CD4-positive, alpha-beta T cell treated with Interleukin-4 for 4 hours (primary cell): ENCODE measurements at regions not wholly inside any gene's neighbourhood (a gene's known extent, or its start where the extent isn't known, plus 50 kb on each side); places are given as distances from the start of the nearest gene placed in this dataset.

Experiments used
- DNase-seq: peaks from one replicate; pipeline ENCODE4 v3.0.0-alpha.2; 2020

DNA sequence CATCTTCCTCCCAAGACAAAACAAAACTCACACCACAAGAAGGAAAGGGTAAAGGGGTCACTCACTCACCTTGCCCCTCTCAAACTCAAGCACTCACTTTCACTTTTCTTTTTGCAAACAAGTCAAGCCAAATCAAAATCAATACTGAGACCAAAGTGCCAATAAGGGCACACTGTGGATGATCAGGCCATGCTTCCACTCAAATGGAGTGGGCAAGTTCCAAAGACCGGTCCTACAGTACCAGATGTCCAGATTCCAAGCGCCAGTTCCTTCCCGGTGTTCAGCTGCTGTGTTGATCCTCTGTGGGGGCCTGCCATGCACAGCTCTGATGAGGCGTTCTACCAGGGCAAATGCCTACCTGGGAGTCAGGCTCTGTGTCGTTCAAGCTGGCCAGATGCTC, 162.6 kb upstream of the GRIK2 start:
- DNase-seq, result no peak

DNA sequence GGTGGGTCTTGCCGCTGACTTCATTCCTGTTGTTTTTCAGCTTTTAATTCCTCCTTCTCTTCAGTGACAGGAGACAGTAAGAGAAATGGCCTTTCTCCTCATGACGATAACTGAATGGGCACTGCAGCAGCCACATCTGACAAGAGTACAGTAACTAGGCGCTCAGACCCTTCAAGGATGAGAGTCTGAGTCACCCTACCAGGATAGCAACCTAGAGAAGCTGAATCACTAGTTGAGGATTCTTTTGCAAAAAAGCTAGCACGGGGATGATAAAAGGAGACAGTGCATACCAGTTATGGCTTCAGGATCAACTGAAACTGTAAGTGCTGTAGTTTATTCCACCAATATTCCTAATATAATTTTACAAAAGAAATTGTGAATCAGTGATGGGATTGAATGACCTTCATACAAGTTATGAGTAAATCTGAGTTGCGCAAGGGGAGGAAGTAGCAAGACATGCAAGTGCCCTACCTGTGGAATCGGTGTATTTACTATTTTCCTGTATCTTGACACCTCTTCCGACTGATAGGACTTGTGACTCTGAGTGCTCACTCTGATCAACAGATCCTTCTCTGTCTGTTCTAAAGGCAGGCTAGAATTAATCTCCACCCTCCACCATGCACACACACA, 161.8 kb upstream of the GRIK2 start:
- DNase-seq, result no peak

DNA sequence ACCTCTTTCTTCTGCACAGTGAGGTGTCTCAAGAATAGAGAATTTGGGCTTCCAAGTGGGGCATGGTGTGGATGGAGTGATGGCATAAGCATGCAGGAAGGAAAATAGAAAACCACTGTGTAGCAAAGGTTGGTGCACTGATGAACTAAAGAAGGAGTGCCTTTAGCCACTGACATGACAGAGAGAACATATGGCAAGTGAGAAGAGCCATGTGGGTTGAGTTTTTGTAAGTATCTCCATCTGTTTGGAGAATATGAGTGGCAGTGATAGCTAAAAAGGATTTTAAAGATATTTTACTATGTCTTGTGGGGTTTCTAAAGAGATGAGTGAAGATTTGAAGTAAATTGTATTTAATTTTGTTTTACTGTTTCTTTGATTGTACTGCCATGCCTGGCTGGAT, 160.5 kb upstream of the GRIK2 start:
- no peak for DNase-seq

DNA sequence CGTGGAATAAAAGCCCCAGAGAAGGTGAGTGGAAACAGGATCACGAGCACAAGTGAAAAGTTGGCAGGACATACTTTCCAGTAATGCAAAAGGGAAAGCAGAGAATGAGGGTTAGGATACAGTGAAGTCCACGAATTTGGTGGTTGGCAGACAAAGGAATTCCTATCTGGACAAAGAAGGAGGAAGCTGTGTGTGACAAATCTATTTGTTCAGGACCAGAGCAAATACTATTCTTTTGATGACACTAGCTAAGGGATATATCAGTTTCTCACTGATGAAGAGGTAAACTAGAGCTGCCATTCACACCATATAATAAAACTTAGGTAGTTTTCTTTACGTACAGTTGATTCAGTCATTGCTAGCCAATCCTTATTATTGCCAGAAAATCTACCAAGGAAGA, 156.8 kb upstream of the GRIK2 start:
- DNase-seq, result no peak

DNA sequence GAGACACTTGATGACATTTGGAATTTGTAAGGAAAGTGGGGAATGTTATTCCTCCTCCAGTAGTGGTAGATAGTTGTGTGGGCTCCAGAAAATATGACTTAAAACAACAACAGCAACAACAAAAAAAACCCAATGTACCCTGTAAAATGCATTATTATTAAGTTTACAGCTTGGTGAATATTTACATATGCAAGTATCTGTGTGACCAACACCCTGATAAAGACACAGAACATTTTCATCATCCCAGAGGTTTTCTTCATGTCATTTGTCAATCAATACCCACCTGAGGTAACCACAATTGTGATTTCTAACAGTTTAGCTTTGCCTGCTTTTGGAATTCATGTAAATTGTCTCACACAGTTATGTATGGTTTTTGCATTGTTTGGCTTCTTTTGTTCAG, 152.1 kb upstream of the GRIK2 start:
- no peak for DNase-seq

DNA sequence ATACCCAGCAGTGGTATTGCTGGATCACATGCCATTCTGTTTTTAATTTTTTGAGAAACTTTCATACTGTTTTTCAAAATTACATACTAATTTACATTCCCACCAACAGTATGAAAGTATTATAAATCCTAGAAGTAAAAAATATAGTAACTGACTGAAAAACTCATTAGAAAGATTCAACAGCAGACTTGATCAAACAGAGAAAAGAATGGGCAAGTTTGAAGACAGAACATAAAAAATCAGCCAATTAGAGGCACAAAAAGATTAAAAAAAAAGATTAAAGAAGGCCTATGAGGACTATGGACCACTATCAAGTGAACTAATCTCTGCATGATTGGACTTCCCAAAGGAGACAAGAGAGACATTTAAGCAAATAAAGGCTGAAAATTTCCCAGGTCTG, 144.0 kb upstream of the GRIK2 start:
- DNase-seq, result no peak

DNA sequence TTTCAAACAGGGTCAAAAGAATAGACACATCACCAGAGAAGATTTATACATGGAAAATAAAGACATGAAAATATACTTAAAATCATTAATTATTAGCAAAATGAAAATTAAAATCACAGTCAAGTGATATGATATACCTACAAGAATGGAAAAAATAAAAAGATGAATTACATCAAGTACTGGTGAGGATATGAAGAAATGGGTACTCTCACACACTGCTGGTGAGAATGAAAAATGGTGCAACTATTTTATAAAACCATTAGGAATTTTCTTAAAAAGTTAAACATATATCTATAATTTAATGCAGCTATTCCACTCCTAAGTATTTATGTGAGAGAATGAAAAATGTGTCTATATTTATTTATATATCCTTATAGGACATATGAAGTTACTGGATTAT, 136.3 kb upstream of the GRIK2 start:
- DNase-seq, result no peak

DNA sequence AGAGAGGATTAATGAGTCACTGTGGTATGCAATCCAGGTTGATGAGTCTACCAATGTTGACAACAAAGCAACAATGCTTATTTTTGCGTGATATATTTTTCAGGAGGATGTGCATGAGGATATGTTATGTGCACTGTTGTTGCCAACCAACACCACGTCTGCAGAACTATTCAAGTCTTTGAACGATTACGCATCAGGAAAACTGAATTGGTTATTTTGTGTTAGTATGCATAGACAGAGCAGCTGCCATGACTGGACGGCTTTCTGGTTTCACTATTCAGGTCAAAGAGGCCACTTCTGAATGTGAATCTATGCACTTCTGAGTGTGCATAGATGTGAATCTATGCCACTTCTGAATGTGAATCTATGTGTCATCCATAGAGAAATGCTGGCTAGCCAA, 134.0 kb upstream of the GRIK2 start:
- no peak for DNase-seq

DNA sequence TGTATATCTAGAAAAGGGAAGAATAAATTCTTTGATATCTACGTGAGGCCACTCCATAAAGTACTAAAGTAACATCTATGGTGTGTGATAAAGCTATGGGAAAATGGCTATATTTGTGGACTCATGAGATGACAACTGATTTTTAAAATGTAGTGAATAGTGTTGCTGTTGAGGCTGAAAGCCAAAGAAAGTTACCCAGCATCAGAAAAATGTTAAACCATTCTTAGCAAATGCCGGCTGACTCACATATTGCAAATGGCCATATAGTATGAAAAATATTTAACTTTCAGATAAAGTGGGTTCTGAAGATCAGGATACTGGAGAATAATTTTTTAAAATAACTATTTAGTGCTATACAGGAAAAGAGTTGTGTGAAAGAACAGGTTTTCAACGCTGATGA, 129.9 kb upstream of the GRIK2 start:
- DNase-seq, result no peak

DNA sequence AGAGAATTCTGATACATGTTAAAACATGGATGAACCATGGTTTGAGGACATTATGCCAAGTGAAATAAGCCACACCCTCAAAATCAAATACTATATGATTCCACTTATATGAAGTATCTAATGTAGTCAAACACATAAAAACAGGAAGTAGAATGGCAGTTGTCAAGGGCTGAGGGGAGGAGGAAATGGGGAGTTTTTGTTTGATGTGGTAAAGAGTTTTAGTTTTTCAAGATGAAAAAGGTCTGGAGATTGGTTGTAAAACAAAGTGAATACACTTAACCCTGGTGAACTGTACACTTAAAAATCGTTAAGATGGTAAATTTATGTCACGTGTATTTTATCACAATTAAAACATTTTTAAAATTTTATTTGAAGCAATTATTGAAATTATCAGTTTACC, 127.4 kb upstream of the GRIK2 start:
- no peak for DNase-seq

DNA sequence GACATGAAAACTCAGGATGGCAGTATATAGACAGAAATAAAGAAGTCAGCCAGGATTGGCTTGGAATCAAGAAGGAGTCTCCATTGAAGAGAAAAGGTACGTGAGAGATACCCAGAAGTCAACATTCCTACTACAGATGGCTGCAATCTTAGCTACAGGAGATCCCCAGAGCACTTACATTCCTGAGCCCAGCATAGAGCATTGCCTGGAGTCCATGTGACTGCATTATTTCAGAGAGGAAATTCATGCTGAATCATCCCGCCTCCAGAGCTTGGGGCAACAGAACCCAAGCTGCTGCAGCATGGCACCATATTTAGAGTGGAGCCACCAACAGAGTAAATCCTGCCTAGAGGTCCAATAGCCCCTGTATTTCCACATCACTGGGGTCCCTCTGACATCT, 125.0 kb upstream of the GRIK2 start:
- no peak for DNase-seq

DNA sequence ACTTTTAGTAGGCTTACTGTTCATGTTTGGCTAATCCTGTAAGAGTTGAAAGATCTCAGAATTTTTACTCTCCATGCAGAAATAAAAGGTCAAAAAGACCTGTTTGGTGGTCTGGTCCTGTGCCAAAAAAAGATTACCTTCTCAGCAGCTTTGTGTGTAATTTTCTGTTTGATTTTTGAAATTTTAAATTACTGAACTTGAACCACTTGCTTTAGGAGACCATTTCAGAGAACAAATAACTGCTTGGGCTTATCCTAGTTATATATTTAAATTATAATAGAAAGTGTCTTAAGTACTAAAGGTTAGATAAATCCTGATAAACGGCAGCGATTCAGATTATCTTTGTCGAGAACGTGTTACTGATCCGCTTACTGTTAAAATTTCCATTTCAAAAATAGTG, 118.3 kb upstream of the GRIK2 start:
- no peak for DNase-seq

DNA sequence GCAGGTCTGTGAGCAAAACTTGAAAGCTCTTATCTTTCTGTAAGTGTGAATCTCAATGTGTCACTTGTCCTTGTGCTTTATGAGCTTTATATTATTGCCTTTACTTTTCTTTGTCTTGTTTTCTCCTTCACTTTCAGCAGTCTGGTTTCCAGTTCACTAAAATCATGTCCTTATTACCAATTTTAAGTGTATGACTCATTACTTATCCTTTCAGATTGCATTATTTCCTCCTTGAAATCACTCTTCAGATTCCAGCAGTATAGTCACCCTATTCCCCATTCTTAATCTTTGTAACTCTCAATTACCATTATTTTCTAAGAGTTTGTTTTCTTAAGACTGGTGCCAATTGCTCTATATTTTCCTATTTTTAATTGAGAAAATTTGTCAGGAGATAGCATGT, 117.4 kb upstream of the GRIK2 start:
- no peak for DNase-seq

DNA sequence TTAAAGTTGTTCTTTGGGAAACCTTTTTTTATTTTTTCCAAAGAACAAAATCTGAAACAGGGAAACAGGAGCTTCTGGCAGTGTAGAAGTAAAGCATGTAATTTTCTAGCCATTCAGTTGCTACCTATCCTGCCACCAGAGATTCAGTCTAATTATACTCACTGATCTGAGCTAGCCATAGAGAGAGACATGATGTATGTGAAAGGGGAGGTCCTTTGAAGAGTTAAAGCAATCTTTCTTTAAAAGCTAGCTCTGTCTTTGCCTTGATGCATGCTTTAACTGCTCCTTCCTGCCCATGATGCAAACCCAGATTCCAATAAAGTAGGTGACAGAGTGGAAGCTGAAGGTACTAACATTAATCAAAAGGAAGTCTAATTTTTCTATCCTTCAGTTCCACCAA, 114.1 kb upstream of the GRIK2 start:
- DNase-seq, result no peak

DNA sequence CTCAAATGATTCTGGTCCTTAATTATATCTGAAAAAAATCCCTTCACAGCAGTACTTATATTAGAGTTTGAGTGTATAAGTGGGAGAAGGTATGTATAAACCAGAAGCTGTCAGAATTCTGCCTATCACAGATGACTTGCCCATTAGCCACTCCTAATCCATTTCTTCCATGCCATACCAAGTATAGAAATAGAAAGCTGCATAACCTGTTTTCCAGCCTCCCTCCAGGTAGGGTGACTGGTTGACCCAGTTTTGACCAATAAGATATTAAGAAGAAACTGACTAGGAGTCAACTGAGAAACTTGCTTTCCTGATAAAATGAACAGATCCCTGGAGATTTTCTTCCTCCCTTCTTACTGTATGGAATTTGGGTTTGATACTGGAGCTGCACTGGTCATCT, 112.2 kb upstream of the GRIK2 start:
- no peak for DNase-seq

DNA sequence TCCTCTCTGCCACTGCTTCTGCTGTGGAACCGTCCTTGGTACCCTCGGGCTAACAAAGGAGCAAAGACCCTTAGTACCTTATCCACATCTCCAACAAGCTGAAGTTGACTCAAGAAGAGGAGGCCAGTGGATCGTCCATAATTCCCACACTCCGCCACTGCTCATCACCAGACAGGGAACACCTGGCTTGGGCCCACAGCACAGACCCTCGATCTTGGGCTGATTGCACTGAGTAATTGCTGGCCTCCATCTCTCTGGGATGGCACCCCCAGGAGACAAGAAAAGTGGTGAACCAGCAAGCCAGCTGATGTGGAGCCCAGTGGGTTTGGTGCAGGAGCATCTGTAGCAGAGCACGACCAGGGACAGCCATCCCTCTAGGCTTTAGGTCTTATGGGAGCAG, 109.4 kb upstream of the GRIK2 start:
- no peak for DNase-seq

DNA sequence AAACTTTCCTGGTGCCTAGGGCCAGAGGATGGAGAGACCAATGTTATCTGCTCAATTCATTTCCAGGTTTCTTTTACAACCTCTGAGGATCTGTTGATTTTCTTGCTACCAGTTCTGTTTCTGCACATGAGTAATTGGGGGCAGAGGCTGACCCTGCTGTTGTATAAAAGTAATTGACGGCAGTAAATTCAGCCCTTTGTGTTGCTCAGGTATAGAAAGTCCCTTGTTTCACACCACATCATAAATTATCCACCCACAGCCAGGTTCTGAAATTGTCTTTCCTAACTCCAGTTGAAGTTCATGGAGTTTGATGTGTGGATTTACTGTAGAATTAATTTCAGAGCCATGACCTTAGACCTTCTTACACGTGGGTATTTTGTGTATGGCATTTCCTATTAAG, 107.4 kb upstream of the GRIK2 start:
- no peak for DNase-seq

DNA sequence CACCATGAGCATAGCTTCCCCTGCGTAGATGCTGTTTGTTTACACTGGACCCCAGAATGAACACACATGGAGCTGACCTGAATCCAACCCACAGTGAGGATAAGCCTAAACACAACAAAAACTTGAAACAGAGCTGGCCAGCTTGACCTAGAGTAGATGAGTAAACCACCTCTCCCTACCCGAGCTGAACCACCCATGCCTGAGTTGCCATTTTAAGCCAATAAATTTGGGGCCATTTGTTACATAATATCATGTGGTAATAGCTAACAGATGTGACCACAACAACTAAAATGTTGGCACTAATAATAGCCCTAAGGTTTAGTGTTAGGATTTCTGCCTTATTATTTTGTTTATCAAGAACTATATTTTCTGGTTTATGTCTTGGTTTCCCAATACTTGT, 103.2 kb upstream of the GRIK2 start:
- DNase-seq, result no peak

DNA sequence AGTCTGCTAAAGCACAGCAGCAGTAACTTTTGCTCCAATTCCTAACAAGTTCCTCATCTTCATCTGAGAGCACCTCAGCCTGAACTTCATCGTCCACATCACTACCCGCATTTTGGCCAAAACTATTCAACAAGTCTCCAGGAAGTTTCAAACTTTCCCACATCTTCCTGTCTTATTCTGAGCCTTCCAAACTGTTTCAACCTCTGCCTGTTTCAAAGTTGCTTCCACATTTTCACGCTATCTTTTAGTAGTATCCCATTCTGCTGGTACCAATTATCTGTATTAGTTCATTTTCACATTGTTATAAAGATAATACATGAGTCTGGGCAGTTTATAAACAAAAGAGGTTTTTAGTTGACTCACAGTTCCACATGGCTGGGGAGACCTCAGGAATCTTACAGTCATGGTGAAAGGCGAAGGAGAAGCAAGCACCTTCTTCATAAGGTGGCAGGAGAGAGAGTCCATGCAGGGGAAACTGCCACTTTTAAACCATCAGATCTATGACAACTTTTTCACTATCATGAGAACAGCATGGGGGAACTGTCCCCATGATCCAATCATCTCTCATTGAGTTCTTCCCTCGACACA, 99.4 kb upstream of the GRIK2 start:
- no peak for DNase-seq

DNA sequence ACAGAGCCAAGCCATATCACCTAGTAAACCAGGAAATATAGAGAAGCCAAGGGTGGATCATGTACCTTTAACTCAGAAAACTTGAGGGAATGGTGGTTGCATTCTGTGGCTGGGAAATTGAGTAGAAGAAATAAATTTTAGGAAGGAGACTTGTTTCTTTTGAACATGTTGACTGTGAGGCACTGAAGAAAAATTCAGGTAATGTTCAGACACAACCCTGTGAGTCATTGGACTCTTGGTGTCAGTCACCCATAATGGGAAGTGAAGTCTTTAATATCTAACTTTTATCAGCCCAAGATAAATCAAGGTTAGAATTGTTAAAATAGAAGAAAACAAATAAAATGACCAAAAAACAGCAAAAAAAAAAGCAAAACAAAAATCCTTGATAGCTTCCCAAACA, 98.8 kb upstream of the GRIK2 start:
- DNase-seq, result no peak

DNA sequence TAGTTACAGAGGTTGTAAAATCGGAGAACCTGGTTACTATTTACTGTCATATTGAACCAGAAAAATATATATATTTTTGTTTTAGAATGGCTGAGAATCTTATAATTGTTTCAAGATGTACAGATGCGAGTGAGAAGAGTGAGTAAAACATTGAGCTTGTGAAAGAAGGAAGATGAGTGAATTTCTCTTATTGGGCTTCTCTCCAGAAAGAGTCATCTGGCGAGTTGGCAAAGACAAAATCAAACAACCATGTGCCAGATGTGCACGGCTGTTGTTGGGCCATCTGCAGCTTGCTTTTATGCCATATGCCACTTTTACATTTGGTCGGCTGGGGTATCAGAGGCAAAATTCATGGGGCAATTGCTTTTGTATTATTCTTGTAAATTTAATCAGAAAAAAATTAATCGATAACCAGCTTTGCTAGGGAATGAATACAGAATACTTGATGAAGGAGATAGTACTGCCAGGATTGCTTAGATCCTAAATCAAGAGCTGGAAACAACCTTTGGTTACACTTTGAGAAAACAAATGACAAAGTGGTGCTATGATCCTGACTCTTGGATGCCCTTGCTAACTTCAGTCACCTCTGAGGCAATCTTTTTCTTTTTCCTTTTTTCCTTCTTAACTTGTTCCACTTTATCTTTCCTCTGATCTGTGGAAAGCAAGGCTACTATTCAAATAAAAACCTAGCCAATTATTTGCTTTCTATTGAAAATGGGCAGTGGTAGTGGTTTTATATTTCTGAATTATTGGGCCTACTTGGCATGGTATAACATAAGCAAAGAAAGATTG, 97.1 kb upstream of the GRIK2 start:
- DNase-seq, result no peak

DNA sequence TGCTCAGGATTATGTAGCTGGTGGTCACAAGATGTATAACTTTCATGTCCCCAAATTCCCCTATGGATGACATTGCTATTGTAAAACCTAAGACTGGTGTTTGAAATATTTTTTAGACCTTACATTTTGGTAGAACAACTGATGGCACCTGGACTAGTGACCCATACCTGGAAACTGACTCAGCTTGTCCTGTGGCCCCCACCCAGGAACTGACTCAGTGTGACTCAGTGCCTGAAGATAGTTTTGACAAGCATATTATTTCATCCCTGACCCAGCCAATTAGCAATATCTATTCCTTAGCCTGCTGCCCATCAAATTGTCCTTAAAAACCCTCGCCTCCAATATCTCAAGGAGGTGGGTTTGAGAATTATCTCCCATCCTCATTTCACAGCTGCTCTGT, 90.9 kb upstream of the GRIK2 start:
- DNase-seq, result no peak

DNA sequence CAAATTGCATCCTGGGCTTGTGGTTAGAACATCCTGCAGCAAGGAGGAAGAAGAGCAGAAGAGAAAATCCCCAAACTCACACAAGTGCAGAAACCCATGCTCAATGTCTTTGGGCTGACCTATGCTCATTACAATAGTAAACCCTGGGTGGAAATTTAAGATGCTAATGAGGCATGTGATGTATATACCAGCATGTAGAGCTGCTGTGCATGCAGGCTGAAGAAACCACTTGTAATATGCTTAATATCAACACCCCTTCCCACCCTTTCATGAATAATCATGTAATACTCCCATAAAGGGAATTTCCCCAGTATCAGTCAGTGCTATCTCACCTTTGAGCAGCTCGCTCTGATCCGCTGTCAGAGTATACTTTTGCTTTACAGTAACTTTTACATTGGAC, 90.0 kb upstream of the GRIK2 start:
- no peak for DNase-seq

DNA sequence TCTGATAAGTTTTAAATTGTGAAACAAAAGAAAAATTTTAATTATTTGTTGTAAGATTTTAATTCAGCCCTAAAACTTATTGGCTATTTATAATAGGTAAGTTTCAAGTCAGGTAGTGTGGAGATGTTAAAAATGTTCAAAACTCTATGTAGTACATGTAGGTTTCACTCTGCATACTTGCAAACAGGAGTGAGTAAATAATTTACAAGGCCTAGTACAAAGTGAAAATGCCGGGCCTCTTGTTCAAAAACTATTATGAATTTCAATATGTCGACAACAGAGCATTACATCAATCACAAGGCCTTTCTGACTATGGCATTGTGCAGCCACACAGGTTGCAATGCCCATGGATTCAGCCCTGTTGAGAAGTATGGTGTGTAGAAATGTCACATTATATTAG, 80.9 kb upstream of the GRIK2 start:
- no peak for DNase-seq

DNA sequence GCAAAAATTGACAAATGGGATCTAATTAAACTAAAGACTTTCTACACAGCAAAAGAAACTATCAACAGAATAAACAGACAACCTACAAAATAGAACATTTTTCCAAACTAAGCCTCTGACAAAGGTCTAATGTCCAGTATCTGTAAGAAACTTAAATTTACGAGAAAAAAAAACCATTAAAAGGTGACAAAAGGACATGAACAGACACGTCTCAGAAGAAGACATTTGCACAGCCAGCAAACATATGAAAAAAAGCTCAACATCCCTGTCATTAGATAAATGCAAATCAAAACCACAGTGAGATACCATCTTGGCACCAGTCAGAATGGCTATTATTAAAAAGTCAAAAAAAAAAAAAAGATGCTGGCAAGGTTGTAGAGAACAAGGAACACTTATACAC, 70.6 kb upstream of the GRIK2 start:
- DNase-seq, result no peak
